H1 (cell line): ENCODE measurements at regions not wholly inside any gene's neighbourhood (a gene's known extent, or its start where the extent isn't known, plus 50 kb on each side); places are given as distances from the start of the nearest gene placed in this dataset.

ENCODE experiments used
- BACH1 ChIP-seq: IDR thresholded peaks from 2 replicates; pipeline ENCODE4 v1.6.1; 2012; ENCODE audit warnings: low read length, improper control_type of control experiment
- BCL11A ChIP-seq, 2 experiments: IDR thresholded peaks; one replicate each; pipeline ENCODE4 v1.6.1; 2011; ENCODE audit warnings: low read depth in 2 of 2, low read length in 2 of 2, mild to moderate bottlenecking in 2 of 2
- CHD1 ChIP-seq: IDR thresholded peaks from 2 replicates; pipeline ENCODE4 v1.6.1; 2012; ENCODE audit warnings: low read depth, low read length, improper control_type of control experiment
- CHD2 ChIP-seq: IDR thresholded peaks from 2 replicates; pipeline ENCODE4 v1.6.1; 2012; ENCODE audit warnings: low read length, improper control_type of control experiment
- CREB1 ChIP-seq: IDR thresholded peaks from 2 replicates; pipeline ENCODE4 v1.6.1; 2012; ENCODE audit warnings: inconsistent platforms
- CTBP2 ChIP-seq: IDR thresholded peaks from 2 replicates; pipeline ENCODE4 v1.7.0; 2011; ENCODE audit warnings: borderline replicate concordance, mild to moderate bottlenecking, moderate library complexity, mixed read lengths, low read length; ENCODE audit not compliant: insufficient read depth, insufficient read length
- CTCF ChIP-seq, 3 experiments: IDR thresholded peaks; 1 replicate in 2 of 3; 2 replicates in 1 of 3; pipeline versions ENCODE4 v1.5.1 to v1.6.1; 2011; ENCODE audit warnings: low read length in 3 of 3, mild to moderate bottlenecking in 3 of 3, inconsistent platforms in 2 of 3, low read depth in 1 of 3, moderate library complexity in 1 of 3; ENCODE audit not compliant: insufficient read depth in 1 of 3; ENCODE audit errors: control extremely low read depth in 1 of 3
- E2F6 ChIP-seq: IDR thresholded peaks from 2 replicates; pipeline ENCODE4 v1.6.1; 2012; ENCODE audit warnings: inconsistent platforms
- FOSL1 ChIP-seq: IDR thresholded peaks from 2 replicates; pipeline ENCODE4 v1.6.1; 2011; ENCODE audit warnings: mild to moderate bottlenecking, low read depth, low read length, moderate library complexity; ENCODE audit not compliant: insufficient read depth
- GABPA ChIP-seq: IDR thresholded peaks from 2 replicates; pipeline ENCODE4 v1.6.1; 2011; ENCODE audit warnings: mild to moderate bottlenecking, low read length, moderate library complexity, borderline replicate concordance; ENCODE audit not compliant: insufficient read depth
- HDAC2 ChIP-seq, 2 experiments: fragments of 300-600 bp in 1 of 2; sonication (generic) in 1 of 2; IDR thresholded peaks; 2 replicates each; pipeline ENCODE4 v1.6.1; 2011 to 2012; ENCODE audit warnings: low read depth in 2 of 2, low read length in 2 of 2, mild to moderate bottlenecking in 2 of 2, moderate library complexity in 2 of 2, borderline replicate concordance in 1 of 2, inconsistent platforms in 1 of 2
- JUND ChIP-seq: IDR thresholded peaks from 2 replicates; pipeline ENCODE4 v1.6.1; 2011; ENCODE audit warnings: mild to moderate bottlenecking, improper control_type of control experiment, low read length
- MAX ChIP-seq: IDR thresholded peaks from 2 replicates; pipeline ENCODE4 v1.6.1; 2012; ENCODE audit warnings: inconsistent platforms
- RBBP5 ChIP-seq: IDR thresholded peaks from 2 replicates; pipeline ENCODE4 v1.7.1; 2012; ENCODE audit warnings: low read depth, mild to moderate bottlenecking, inconsistent platforms, low read length, moderate library complexity, borderline replicate concordance
- RFX5 ChIP-seq: IDR thresholded peaks from 2 replicates; pipeline ENCODE4 v1.6.1; 2011; ENCODE audit warnings: low read depth, low read length, improper control_type of control experiment, borderline replicate concordance
- RXRA ChIP-seq: IDR thresholded peaks from 2 replicates; pipeline ENCODE4 v1.6.1; 2011; ENCODE audit warnings: low read depth, mild to moderate bottlenecking, low read length, moderate library complexity; ENCODE audit not compliant: insufficient read depth
- SIN3A ChIP-seq, 2 experiments: IDR thresholded peaks in 1 of 2; conservative IDR thresholded peaks in 1 of 2; 2 replicates each; pipeline ENCODE4 v1.6.1; 2011 to 2012; ENCODE audit warnings: low read length in 2 of 2, improper control_type of control experiment in 1 of 2, low read depth in 1 of 2, mild to moderate bottlenecking in 1 of 2
- SP4 ChIP-seq: IDR thresholded peaks from 2 replicates; pipeline ENCODE4 v1.6.1; 2012; ENCODE audit warnings: low read length, inconsistent platforms
- TAF1 ChIP-seq: IDR thresholded peaks from 2 replicates; pipeline ENCODE4 v1.6.1; 2011; ENCODE audit warnings: mild to moderate bottlenecking, low read depth, low read length
- TBP ChIP-seq: IDR thresholded peaks from 2 replicates; pipeline ENCODE4 v1.6.1; 2011; ENCODE audit warnings: low read depth, low read length, improper control_type of control experiment
- TCF12 ChIP-seq: IDR thresholded peaks from 2 replicates; pipeline ENCODE4 v1.6.1; 2011; ENCODE audit warnings: low read depth, mild to moderate bottlenecking, low read length
- TEAD4 ChIP-seq: IDR thresholded peaks from 2 replicates; pipeline ENCODE4 v1.6.1; 2012; ENCODE audit warnings: low read depth, low read length, inconsistent platforms, mixed read lengths
- YY1 ChIP-seq: IDR thresholded peaks from 2 replicates; pipeline ENCODE4 v1.6.1; 2011; ENCODE audit warnings: low read depth, mild to moderate bottlenecking, low read length

- TF ChIP-seq MAX (no peak), TCF12 (no peak), YY1 (no peak), CTCF (IDR thresholded peaks at IDR 0.05; ENCODE audit: control extremely low read depth in 1 of 3, insufficient read depth in 1 of 3, low read depth in 1 of 3, low read length in 3 of 3) (no peak), CTBP2 (no peak), RXRA (no peak), RFX5 (no peak), FOSL1 (no peak), SIN3A (conservative IDR thresholded peaks at IDR 0.05 in 1 of 2, IDR thresholded peaks at IDR 0.05 in 1 of 2; ENCODE audit: low read depth in 1 of 2, low read length in 2 of 2) (no peak), GABPA (no peak), TAF1 (no peak), CHD1 (no peak), BACH1 (no peak), CREB1 (no peak), CHD2 (no peak), RBBP5 (no peak), TBP (no peak), TEAD4 (peak; percentile 58; the same call in 1 of the 2 replicates), JUND (no peak), E2F6 (no peak), HDAC2 (IDR thresholded peaks at IDR 0.05; ENCODE audit: borderline replicate concordance in 1 of 2, low read depth in 2 of 2, low read length in 2 of 2) (peak in 1 of 2 experiments; percentile 6; a peak in 2 of 4 replicates), BCL11A (IDR thresholded peaks at IDR 0.05; ENCODE audit: low read depth in 2 of 2, low read length in 2 of 2) (no peak), SP4 (no peak)
Observed at GRCh38 chr9:72454871-72455491, 66.4 kb upstream of the TMC1 start (continued).
